ENCODE measurements at regions not wholly inside any gene's neighbourhood (a gene's known extent, or its start where the extent isn't known, plus 50 kb on each side); places are given as distances from the start of the nearest gene placed in this dataset.

DNA sequence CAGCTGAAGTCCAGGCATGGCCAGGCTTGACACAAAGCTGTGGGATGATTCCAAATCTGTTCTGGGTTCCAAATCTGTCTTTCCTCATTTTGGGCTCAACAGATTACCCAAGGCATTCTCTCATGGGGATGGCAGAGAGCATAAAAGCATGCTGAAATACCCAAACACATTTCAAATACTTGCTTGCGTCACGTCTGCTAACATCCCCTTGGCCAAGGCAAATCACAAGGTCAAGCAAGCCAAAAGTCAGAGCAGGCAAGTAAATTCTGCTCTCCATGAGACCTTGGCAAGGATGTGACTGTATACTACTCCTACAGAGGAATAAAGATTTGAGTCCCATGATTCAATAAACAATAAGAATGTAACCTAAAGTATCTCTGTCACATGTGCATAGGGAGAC lies 306.7 kb downstream of the EPB41L4A start:
- FAIRE-seq, result no peak

DNA sequence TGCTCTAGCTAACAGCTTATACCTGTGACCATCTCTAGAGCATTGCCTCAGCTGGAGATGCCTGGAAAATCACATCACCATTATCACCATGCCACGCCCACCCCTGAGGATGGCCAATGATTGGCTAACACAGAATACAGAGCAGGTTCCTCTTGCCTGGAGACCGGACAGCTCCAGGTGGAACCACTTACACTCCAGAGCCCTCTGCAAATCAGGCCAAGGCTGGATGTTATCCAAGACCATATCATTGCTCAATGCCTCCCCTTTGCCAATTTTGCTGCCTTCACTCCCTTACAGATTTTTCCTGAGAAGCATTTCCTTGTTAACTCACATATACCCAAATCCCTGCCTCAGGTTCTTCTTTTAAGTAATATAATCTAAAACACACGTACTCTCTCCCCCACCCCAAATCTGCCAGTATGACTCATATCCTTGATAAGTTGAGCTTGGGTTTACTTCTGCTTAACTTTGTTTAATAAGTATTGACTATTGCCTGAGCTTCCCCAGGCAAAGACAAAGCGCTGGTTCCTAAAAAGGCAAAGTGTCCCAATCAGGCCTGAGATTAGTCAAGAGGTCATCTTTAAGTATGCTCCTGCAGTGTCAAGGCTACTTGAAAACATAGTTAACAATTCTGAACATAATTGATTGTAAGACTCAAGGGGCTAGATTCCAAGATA lies 309.6 kb downstream of the EPB41L4A start:
- DNase-seq (ENCODE audit: extremely low spot score, insufficient read length, low read depth) (no peak), FAIRE-seq (peak; percentile 18)

More for the DNA sequence above, 306.7 kb downstream of the EPB41L4A start:
- DNase-seq (ENCODE audit: extremely low spot score, insufficient read length, low read depth), result no peak

DNA sequence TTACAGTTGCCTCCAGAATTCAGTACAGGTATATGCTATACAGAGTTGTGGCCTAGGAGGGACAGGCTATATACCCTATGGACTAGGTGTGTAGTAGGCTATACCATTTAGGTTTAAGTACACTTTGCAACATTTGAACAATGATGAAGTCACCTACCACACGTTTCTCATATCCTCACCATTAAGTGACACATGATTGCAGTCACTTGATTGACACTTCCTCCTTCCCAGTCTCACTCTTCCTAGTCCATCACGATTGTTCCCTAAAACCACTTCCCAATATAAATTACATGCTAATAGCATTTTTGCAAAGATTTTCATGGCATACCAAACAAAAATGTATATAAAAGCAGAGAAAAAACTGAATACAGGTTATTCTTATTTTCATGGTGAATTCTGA lies 312.2 kb downstream of the EPB41L4A start:
- DNase-seq (ENCODE audit: extremely low spot score, insufficient read length, low read depth), result no peak
- FAIRE-seq, result no peak

DNA sequence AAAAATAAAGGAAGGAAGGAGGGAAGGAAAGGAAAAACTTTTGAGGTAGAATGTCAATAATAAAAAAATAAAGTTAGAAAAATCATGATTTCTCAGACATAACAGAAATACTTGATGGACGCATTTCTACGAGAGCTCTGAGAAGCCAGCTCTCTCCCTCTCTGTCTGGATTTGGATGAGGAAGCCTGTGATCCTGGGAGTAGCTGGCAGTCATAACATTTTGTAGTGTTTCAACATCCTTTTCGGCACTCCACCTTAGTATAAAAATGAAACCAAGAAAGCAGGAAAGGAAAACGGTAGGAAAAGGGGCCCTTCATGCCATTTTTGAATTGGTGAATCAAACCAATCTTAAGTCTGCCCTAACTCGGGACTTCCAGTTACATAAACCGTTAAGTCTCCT lies 321.3 kb downstream of the EPB41L4A start:
- FAIRE-seq, result no peak
- no peak for DNase-seq (ENCODE audit: extremely low spot score, insufficient read length, low read depth)

DNA sequence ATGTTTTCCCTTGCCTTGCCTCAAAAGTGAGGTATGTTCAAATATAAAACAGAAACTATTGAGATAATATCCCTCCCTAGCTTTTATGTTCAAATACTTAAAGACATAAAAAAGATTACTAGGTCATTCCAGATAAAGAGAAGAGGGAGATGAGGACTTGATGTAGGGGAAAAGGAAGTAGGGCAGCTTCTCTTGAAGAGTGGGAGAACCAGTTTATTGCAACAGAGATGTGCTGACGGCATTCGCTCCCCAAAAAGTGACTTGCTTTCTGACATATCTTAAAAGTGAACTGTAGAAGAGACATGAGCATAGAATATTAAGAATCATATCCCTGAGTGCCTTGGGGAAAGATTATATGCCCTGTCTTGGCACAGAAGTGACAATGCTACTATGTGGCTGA lies 330.2 kb upstream of the NREP start:
- no peak for FAIRE-seq
- DNase-seq (ENCODE audit: extremely low spot score, insufficient read length, low read depth), result no peak

DNA sequence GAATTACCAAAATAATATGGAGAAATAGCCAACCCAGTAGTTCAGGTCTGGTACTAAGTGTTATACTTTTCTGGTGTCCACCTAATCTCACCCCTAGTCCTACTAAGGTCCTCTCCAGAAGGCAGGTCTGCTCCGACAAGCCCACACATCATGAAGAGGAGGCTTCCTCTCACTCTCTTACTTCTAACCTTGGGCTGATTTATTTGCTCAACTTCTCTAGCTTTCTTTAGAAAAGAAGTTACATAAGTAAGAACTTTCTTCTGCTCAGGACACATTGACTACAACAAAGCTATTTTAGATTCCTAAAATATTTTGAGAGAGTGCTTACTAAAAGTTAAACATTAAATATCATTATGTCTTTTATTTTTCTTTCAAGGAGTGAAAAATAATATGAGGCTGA lies 329.7 kb upstream of the NREP start:
- DNase-seq (ENCODE audit: extremely low spot score, insufficient read length, low read depth) (no peak), FAIRE-seq (no peak)

DNA sequence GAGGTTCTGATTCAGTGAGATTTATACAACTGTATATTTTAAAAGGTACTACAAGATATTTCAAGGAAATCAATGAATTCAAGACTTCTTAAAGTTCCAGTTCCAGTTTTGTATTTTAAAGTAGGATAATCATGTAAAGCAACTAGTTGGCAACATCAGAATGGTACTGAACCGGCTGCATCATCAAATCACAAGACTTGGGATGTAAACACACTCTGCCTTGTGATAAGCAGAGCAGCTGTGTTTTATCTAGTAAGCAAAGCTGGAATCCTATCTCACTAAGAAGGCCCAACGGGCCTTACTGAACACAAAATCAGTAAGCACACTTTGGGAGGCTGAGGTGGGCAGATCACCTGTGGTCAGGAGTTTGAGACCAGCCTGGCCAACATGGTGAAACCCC lies 327.2 kb upstream of the NREP start:
- DNase-seq (ENCODE audit: extremely low spot score, insufficient read length, low read depth) (no peak), FAIRE-seq (peak; percentile 5)

DNA sequence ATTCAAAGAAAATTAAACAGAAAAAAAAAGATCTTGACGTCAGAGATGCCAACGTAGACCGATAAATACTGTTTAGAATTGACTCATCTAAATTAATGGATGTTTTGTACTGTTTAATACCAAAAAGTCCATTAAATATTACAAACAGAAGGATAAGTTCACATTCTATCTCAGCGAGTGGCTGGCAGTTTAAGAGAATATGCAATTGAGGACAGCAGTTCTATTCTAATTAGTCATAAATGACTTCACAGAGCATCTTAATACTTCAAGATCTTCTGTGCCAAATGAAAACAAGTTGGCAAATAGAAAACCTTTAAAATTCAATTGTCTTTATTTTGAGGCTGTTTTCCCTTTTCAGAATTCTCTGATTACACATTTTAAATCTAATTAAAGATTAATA lies 326.6 kb upstream of the NREP start:
- no peak for FAIRE-seq

DNA sequence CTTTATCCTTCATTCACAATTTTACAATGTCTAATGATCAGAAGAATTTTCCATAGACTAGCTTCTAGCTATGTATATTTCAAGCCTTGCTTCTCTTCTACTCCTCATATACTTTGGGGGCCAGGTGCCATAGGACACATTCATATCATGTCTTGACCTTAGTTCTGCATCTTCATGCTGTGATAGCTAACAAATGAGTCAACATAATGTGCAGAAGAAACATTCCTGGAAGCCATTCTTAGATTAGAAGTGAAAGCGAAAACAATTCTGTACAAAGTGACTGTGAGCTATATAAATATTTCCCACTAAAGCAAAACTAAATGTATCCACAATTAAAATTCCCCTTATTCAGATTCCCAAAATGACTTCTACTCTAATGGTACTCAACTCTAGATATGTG lies 320.2 kb upstream of the NREP start:
- no peak for DNase-seq (ENCODE audit: extremely low spot score, insufficient read length, low read depth)

More for the DNA sequence above, 326.6 kb upstream of the NREP start:
- no peak for DNase-seq (ENCODE audit: extremely low spot score, insufficient read length, low read depth)

DNA sequence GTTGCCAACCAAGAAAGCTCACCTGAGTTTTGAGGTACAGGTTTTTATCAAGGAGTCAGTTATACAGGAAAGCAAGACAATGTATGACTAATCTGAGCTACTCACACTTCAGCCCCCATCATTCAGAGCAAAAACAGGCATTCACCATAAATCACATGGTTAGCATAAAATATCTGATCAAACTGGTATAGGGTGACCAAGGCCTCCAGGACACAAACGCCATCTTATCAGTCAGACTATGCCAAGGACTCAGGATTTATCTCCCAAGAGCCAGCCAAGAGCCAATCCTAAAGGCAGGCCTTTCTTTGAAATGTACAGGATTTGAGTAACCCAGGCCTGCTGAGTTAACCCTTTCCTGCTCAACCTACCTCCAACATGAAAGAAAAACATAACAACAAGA lies 313.0 kb upstream of the NREP start:
- DNase-seq (ENCODE audit: extremely low spot score, insufficient read length, low read depth) (no peak), FAIRE-seq (no peak)

More for the DNA sequence above, 320.2 kb upstream of the NREP start:
- FAIRE-seq, result peak; percentile 63

DNA sequence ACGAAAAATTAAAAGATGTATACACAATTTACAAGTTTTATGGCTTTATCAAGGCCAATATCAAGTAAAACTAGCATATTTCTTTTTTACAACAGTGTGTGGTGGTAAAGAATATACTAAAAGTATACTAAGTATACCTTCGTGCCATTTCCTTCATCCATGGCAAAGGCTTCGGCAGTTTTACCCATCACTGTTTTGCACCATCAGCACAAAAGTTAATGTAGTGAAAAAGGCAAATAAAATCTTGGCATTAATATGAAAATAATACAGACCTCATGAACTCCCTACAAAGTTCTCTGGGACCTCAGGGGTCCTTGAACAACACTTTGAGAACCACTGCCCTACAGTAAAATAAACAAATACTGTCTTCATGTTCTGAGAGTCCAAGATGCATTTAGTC lies 312.3 kb upstream of the NREP start:
- DNase-seq (ENCODE audit: extremely low spot score, insufficient read length, low read depth) (no peak), FAIRE-seq (no peak)

DNA sequence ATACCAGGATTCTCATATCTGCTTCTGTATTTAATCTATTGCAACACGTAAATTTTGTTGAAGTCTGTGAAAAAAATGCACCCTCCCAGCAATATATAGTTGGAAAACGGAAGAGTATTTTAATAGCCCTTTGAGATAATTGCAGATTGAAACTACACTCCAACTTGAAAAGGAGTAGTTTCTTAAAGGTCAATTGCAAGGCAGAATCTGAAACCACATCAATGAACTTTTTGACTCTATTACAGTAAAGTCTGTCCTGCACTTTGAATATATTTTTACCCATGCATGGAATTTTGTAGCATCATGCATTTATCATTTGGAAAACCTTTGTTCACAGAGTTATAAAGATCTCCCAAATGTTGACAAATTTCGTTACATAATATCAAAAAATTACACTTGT lies 311.6 kb upstream of the NREP start:
- DNase-seq (ENCODE audit: extremely low spot score, insufficient read length, low read depth) (no peak), FAIRE-seq (no peak)

DNA sequence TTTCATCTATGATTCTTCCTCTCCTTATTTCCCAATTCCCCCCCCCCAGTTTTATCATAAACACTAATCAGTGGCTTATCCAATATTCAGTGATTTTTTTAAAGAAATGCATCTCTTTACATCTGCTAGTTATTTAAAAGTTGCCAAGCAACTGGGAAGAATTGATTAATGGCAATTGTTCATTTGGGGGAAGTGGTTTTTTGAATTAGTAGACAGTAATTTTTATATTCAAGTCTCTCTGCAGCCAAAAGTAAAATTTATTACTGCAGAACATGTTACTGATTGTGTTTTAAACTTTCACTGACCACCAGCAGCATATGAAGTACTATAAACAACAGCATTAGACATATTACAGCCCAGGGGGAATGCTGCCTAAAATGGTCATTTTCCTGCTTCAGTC lies 308.8 kb upstream of the NREP start:
- FAIRE-seq (no peak), DNase-seq (ENCODE audit: extremely low spot score, insufficient read length, low read depth) (no peak)

DNA sequence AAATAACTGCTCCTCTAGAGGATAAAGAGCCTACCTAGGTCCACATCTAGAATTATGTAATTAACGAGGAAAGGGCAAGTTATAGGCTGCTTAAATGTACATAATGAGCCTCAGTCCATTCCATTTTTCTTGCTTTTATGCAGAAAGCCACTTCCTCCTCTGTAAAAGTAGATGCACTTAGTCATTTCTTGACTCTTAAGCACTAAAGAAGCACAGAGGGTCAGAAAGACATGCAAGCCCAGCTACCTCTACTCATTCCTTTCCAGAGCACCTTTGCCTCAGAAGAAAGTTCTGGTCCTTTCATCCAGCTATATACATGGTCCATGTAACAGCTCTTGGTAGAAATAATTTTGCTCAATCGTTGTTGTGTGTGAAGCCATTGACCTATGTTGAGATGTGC lies 308.0 kb upstream of the NREP start:
- no peak for FAIRE-seq

DNA sequence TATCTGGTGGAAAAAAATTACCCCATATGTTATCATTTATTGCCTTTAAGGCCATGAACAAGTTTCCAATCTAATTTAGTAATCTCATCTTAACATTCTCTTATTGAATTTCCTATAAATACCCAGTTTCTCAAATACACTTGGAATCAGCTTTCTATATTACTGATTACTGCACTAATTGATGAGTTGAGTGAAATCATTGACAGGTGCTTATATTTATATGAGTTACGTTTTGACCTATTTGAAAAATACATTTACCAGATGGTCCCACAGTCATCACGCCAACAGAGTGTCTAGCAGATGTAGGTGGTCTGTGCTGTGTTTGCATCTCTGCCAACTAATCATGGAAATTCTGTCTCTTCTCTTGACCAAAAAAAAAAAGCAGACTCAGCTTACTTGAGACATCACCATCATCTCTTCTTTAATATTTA lies 307.3 kb upstream of the NREP start:
- FAIRE-seq, result no peak
- no peak for DNase-seq (ENCODE audit: extremely low spot score, insufficient read length, low read depth)

More for the DNA sequence above, 308.0 kb upstream of the NREP start:
- no peak for DNase-seq (ENCODE audit: extremely low spot score, insufficient read length, low read depth)

DNA sequence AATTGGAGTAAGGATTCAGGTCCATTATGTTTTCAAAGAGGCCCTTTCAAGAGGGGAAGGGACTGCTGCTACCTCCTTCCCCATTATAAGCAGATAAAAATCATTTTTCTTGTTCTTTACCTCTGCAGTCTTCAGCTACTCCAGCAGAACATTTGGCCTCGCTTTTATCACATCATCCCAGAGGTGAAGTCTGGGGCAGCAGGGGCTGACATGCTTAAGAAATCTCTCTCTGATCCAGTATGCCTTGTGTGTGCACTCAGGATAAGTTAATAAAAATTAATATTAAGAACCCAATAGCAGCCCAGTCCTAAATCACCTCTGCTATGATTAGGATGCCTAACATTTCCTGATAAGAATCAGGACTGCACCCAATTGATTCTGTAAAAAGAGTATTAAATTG lies 306.9 kb upstream of the NREP start:
- FAIRE-seq, result no peak

DNA sequence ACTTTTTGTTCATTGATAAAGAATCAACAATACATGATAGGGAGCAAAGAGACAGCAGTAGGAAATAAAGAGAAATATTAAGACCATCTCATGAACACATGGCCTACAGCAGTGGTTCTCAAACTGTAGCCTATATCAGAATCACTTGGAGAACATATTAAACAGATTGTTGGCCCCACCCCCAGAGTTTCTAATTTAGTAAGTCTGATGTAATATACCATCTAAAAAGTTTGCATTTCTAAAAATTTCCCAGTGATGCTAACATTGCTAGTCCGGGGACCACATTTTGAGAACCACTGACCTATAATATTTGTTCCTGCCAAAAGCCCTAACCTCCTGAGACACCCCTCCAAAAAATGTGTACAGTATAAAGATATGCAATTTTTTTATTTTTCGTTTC lies 306.2 kb upstream of the NREP start:
- DNase-seq (ENCODE audit: extremely low spot score, insufficient read length, low read depth), result no peak
- no peak for FAIRE-seq

More for the DNA sequence above, 306.9 kb upstream of the NREP start:
- DNase-seq (ENCODE audit: extremely low spot score, insufficient read length, low read depth), result no peak

DNA sequence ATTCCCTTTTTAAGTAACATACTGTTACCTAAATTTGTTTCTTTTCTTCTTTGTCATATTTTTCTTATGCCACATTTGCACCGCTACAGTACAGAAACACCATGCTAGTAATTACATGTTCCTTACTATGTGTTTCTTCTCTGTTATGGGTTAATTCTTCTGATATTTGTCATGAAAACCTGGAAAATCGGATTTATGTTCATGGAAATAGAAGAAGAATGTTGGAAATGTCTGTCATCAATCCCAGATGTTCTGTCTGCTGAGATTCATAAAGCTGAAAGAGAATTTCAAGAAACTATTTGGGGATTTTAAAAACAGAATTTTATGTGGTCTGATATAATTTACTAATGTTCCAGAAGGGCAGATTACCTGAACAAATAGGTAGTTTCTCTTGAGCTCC lies 305.2 kb upstream of the NREP start:
- FAIRE-seq, result no peak
- no peak for DNase-seq (ENCODE audit: extremely low spot score, insufficient read length, low read depth)

DNA sequence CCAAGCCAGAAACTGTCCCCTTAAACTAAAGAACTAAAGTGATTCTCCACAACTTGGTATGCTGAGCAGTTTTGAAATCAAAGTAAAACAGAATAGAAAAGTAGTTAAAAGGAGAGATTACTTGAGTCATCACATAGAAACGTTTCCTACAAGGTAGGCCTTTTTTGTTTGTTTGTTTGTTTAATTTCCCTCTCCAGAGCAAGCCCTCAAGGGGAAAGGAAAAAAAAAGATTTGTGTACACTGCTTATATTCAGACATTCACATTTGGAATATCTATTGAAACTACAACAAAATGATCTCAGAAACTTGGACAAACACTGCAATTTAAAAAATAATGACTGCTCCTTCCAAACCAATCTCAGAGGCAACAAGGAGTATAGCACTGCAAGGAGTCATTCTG lies 304.7 kb upstream of the NREP start:
- FAIRE-seq (no peak), DNase-seq (ENCODE audit: extremely low spot score, insufficient read length, low read depth) (no peak)

DNA sequence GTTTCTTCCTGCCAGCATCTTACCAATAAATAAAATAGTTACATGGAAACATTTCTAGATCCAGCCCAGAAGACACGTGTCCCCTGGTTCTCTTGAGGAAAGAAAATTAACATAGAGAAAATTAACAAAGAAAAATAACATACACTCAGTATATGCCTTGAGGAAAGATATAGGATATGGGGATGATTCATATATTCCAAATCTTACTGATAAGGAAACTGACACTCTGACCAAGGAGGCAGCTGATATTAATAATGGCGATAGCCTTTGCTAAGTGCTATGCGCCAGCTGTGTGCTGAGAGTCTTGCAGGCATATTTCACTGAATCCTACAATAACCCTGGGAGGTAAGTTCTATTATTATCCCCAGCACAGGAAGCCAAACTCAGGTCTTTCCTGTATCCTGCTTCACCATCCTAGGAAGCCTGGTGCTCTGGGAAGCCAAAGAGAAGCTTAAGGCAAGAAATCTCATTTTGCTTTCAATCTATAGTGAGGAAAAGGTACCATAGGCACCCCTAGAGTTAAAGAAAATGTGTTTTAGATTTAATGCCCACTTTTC lies 302.7 kb upstream of the NREP start:
- FAIRE-seq, result no peak
- no peak for DNase-seq (ENCODE audit: extremely low spot score, insufficient read length, low read depth)

DNA sequence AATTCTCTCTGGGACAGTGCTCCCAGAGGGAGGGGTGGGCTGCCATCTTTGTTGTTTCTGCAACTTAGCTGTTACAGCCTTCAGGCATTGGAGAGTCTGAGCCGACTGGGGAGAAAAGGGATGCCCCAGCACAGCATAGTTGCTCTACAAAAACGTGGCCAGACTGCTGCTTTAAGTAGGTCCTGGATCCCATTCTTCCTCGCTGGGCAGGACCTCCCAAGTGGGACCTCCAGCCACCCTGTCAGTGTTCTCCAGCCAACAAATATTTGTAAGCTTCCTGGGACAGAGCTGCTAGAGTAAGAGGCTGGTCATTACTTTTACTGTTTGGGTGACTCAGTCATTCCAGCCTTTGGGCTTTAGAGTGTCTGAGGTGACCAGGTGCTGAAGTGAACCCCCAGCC lies 292.7 kb upstream of the NREP start:
- FAIRE-seq, result no peak
- DNase-seq (ENCODE audit: extremely low spot score, insufficient read length, low read depth), result no peak

DNA sequence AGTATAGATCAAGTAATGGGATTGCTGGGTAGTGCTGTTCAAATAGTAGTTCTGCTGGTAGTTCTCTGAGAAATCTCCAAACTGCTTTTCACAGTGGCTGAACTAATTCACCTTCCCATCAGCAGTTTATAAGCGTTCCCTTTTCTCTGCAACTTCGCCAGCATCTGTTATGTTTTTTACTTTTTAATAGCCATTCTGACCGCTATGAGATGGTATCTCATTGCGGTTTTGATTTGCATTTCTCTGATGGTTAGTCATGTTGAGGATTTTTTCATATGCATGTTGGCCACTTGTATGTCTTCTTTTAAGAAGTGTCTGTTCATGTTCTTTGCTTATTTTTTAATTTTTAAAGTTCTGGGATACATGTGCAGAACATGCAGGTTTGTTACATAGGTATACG lies 279.2 kb upstream of the NREP start:
- no peak for FAIRE-seq
- no peak for DNase-seq (ENCODE audit: extremely low spot score, insufficient read length, low read depth)
